BLaER1 treated with 17β-estradiol and CSF1 and Interleukin-3, amounts not matched to agents 10 nM and 100 nM (cell line): ENCODE measurements at regions not wholly inside any gene's neighbourhood (a gene's known extent, or its start where the extent isn't known, plus 50 kb on each side); places are given as distances from the start of the nearest gene placed in this dataset.
A peak's percentile ranks its signal among the peaks of the same experiment; 100 is the strongest.

Experiments
- H3K27ac ChIP-seq, 11 experiments: shearing (Covaris generic); formaldehyde crosslinking; 2 replicates each; pipeline ENCODE4 v1.8.1; 2022
- H3K27me3 ChIP-seq, 11 experiments: shearing (Covaris generic); formaldehyde crosslinking; 2 replicates each; pipeline ENCODE4 v1.8.1; 2022
- H3K36me3 ChIP-seq, 11 experiments: shearing (Covaris generic); formaldehyde crosslinking; 2 replicates each; pipeline ENCODE4 v1.8.1; 2022
- H3K4me1 ChIP-seq, 10 experiments: shearing (Covaris generic); formaldehyde crosslinking; 2 replicates each; pipeline ENCODE4 v1.8.1; 2022
- H3K4me2 ChIP-seq, 11 experiments: shearing (Covaris generic); formaldehyde crosslinking; 2 replicates each; pipeline ENCODE4 v1.8.1; 2022
- H3K4me3 ChIP-seq, 10 experiments: shearing (Covaris generic); formaldehyde crosslinking; 2 replicates each; pipeline ENCODE4 v1.8.1; 2022
- H3K9ac ChIP-seq, 11 experiments: shearing (Covaris generic); formaldehyde crosslinking; 2 replicates each; pipeline ENCODE4 v1.8.1; 2022
- H3K9me3 ChIP-seq, 11 experiments: shearing (Covaris generic); formaldehyde crosslinking; replicated peaks in 1 of 11; 2 replicates each; pipeline ENCODE4 v1.8.1; 2022
- H4K20me1 ChIP-seq, 11 experiments: shearing (Covaris generic); formaldehyde crosslinking; 2 replicates each; pipeline ENCODE4 v1.8.1; 2022
- Cebpa-rat ChIP-seq, 11 experiments: shearing (Covaris generic); IDR thresholded peaks; 2 replicates each; pipeline ENCODE4 v1.8.1; 2022

GRCh38 chr20:16922834-16923233, 174.7 kb downstream of the OTOR start:
- Histone ChIP-seq H3K4me1 (peaks cover 0 to 21% (median 0%) of the 10 kb centered on the region in 10 experiments; a peak in 4 of 20 replicates), H3K27me3 (no peaks in the 10 kb centered on the region), H3K4me2 (peak overlapping the region in 5 of 11 experiments; percentile 7 to 41 (median 21); a peak in 5 of 22 replicates), H3K9me3 (no peaks in the 10 kb centered on the region), H3K27ac (no peak overlapping the region), H3K9ac (no peak overlapping the region), H4K20me1 (no peaks in the 10 kb centered on the region), H3K36me3 (no peaks in the 10 kb centered on the region), H3K4me3 (no peak overlapping the region)
- TF ChIP-seq Cebpa-rat (IDR thresholded peaks at IDR 0.05): 0 out of 22 replicates have a peak, but pooled peaks of 1 of the 11 experiments have one; percentile 30

DNA sequence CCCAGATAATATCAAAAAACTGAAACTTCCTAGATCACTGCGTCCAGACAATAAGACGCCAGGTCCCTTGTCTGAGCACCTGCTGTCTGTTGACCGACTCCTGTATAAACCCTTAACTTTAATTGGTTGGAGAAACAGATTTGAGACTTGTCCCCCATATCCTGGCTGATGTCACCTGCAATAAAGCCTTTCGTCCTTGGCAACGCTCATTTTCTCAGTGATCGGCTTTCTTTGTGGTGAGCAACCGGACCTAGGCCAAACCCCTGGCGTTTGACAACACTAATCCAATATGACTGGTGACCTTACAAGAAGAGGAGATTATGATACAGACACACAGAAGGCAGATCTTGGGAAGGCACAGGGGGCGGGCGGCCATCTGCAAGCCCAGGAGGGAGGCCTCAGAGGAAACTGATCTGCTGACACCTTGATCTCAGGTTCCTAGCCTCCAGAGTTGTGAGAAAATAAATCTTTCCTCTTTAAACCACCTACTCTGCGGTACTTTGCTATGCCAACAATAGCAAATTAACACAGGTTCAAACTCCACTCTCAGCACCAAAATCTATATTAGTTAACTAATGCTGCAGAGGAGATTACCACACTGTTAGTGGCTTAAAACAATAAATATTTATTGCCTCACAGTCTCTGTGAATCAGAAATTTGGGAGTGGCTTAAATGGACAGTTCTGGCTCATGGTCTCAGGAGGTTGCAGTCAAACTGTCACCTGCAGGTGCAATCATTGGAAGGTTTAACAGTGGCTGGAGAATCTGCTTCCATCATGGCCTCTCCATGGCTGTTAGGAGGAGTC, 178.7 kb downstream of the OTOR start:
- Histone ChIP-seq H3K4me1 (peaks cover 0 to 19% (median 0%) of the 10 kb centered on the region in 10 experiments; a peak in 4 of 20 replicates), H3K27me3 (no peaks in the 10 kb centered on the region), H3K4me2 (no peak overlapping the region), H3K4me3 (no peak overlapping the region), H3K9me3 (peaks cover 0 to 4% (median 0%) of the 10 kb centered on the region in 11 experiments; a peak in 1 of 22 replicates), H4K20me1 (no peaks in the 10 kb centered on the region), H3K36me3 (no peaks in the 10 kb centered on the region), H3K27ac (no peak overlapping the region), H3K9ac (no peak overlapping the region)
- no peak for TF ChIP-seq Cebpa-rat (IDR thresholded peaks at IDR 0.05)

- Histone ChIP-seq H3K27ac (no peak overlapping the region), H3K9ac (no peak overlapping the region), H3K9me3 (peaks cover 0 to 4% (median 0%) of the 10 kb centered on the region in 11 experiments; a peak in 1 of 22 replicates), H4K20me1 (no peaks in the 10 kb centered on the region), H3K27me3 (no peaks in the 10 kb centered on the region), H3K36me3 (no peaks in the 10 kb centered on the region), H3K4me2 (no peak overlapping the region), H3K4me3 (no peak overlapping the region), H3K4me1 (no peaks in the 10 kb centered on the region)
- no peak for TF ChIP-seq Cebpa-rat (IDR thresholded peaks at IDR 0.05)
Measured at GRCh38 chr20:16929756-16930155, 181.6 kb downstream of the OTOR start.

DNA sequence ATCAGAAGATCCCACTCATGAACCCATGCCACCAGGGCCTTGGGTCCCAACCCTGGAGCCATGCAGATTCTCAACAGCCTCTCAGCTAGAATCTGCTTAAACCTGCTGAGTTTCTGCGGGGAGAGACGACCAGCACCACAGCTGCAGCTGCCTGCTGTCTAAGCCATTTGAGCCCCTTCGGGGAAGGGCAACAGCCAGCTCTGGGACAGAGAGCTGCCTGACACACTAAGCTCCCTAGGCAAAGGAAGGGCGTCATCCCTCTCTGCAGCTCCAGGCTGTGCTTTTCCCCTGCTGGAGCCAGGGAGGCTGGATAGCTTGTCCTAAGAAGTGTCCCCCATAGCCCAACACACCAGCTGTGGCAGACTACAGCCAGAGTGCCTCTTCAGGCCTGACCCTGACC, 182.5 kb downstream of the OTOR start:
- H3K36me3 ChIP-seq: no peaks in the 10 kb centered on the region
- no peaks in the 10 kb centered on the region for H3K4me1 ChIP-seq
- H3K9me3 ChIP-seq: peaks cover 0 to 4% (median 0%) of the 10 kb centered on the region in 11 experiments; a peak in 1 of 22 replicates
- no peaks in the 10 kb centered on the region for H3K27me3 ChIP-seq
- H3K9ac ChIP-seq: no peak overlapping the region
- no peaks in the 10 kb centered on the region for H4K20me1 ChIP-seq
- H3K4me2 ChIP-seq: no peak overlapping the region
- H3K4me3 ChIP-seq: no peak overlapping the region
- no peak overlapping the region for H3K27ac ChIP-seq
- TF ChIP-seq Cebpa-rat (IDR thresholded peaks at IDR 0.05): no peak

DNA sequence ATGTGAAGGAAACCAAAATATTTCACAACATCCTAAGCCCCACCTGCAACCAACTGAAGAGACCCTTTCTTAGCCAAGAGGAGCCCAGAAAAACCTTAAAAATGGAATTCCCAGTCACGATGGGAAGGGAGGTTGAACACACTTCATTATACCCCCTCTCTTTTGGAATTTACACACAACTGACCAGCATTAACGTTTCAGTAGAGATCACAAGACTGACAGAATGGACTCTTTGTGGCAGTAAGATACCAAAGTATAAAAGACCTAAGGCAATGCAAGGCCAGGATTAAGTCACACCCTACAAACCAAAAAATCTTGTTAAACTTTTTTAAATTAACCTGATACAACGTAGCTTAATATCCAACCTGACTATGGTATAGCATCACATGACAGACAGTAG, 190.9 kb downstream of the OTOR start:
- no peak for TF ChIP-seq Cebpa-rat (IDR thresholded peaks at IDR 0.05)
- H3K9ac ChIP-seq: no peak overlapping the region
- H3K36me3 ChIP-seq: no peaks in the 10 kb centered on the region
- H3K4me2 ChIP-seq: no peak overlapping the region
- no peaks in the 10 kb centered on the region for H4K20me1 ChIP-seq
- H3K9me3 ChIP-seq: no peaks in the 10 kb centered on the region; a peak in 1 of 22 replicates
- no peak overlapping the region for H3K27ac ChIP-seq
- H3K4me3 ChIP-seq: no peak overlapping the region
- no peaks in the 10 kb centered on the region for H3K4me1 ChIP-seq
- H3K27me3 ChIP-seq: no peaks in the 10 kb centered on the region

- no peak for TF ChIP-seq Cebpa-rat (IDR thresholded peaks at IDR 0.05)
- Histone ChIP-seq H3K9ac (no peak overlapping the region), H3K4me3 (no peak overlapping the region), H3K4me1 (no peaks in the 10 kb centered on the region), H3K27me3 (no peaks in the 10 kb centered on the region), H3K9me3 (no peaks in the 10 kb centered on the region; a peak in 1 of 22 replicates), H3K4me2 (no peak overlapping the region), H3K27ac (no peak overlapping the region), H4K20me1 (no peaks in the 10 kb centered on the region), H3K36me3 (no peaks in the 10 kb centered on the region)
Measured at GRCh38 chr20:16940701-16941100, 192.5 kb downstream of the OTOR start.

- Histone ChIP-seq H3K4me3 (no peak overlapping the region), H3K27ac (no peak overlapping the region), H4K20me1 (no peaks in the 10 kb centered on the region), H3K27me3 (no peaks in the 10 kb centered on the region), H3K36me3 (no peaks in the 10 kb centered on the region), H3K9ac (no peak overlapping the region), H3K9me3 (no peaks in the 10 kb centered on the region), H3K4me2 (no peak overlapping the region), H3K4me1 (no peaks in the 10 kb centered on the region)
- no peak for TF ChIP-seq Cebpa-rat (IDR thresholded peaks at IDR 0.05)
Measured at GRCh38 chr20:16942051-16942450, 193.9 kb downstream of the OTOR start.

GRCh38 chr20:16942756-16943155, 194.6 kb downstream of the OTOR start:
- no peak overlapping the region for H3K4me2 ChIP-seq

DNA sequence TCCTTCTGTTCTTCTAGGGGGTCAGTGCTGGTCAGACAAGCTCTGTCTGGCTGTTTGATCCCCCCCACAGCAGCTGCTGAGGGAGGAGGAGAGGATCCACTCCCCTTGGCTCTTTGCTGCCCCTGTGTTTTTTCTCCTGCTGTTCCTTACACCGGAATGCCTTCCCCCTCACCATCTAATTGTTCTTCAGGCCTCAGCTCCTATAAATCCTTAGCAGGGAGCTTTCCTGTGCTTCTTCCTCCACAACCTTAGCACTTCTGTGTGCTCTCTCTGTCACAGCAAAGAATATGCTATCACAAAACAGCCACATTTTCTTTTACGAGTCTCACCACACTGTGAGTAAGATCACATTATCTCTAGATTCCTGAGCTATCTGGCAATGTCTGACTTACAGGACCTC, 196.6 kb downstream of the OTOR start:
- Histone ChIP-seq H3K9me3 (peaks cover 0 to 5% (median under 1%) of the 10 kb centered on the region in 11 experiments; a peak in 5 of 22 replicates), H3K9ac (no peak overlapping the region), H3K4me1 (no peaks in the 10 kb centered on the region), H4K20me1 (no peaks in the 10 kb centered on the region), H3K4me2 (no peak overlapping the region), H3K27ac (no peak overlapping the region), H3K27me3 (no peaks in the 10 kb centered on the region), H3K4me3 (no peak overlapping the region), H3K36me3 (no peaks in the 10 kb centered on the region)
- TF ChIP-seq Cebpa-rat (IDR thresholded peaks at IDR 0.05): no peak

More at GRCh38 chr20:16942756-16943155, 194.6 kb downstream of the OTOR start:
- peak in 5 of 11 experiments; percentile 28 to 60 (median 38); a peak in 5 of 22 replicates for TF ChIP-seq Cebpa-rat (IDR thresholded peaks at IDR 0.05)
- no peaks in the 10 kb centered on the region for H3K9me3 ChIP-seq
- H4K20me1 ChIP-seq: no peaks in the 10 kb centered on the region
- H3K27me3 ChIP-seq: no peaks in the 10 kb centered on the region
- no peaks in the 10 kb centered on the region for H3K36me3 ChIP-seq
- no peak overlapping the region for H3K9ac ChIP-seq
- no peaks in the 10 kb centered on the region for H3K4me1 ChIP-seq
- H3K4me3 ChIP-seq: no peak overlapping the region
- no peak overlapping the region for H3K27ac ChIP-seq

- no peak for TF ChIP-seq Cebpa-rat (IDR thresholded peaks at IDR 0.05)
Measured at GRCh38 chr20:16945619-16946018, 197.5 kb downstream of the OTOR start.

More at GRCh38 chr20:16945619-16946018, 197.5 kb downstream of the OTOR start:
- H3K4me1 ChIP-seq: no peaks in the 10 kb centered on the region
- H3K9me3 ChIP-seq: peaks cover 0 to 14% (median 5%) of the 10 kb centered on the region in 11 experiments; a peak in 5 of 22 replicates
- no peak overlapping the region for H3K27ac ChIP-seq
- no peak overlapping the region for H3K4me3 ChIP-seq
- H3K4me2 ChIP-seq: no peak overlapping the region
- H3K36me3 ChIP-seq: no peaks in the 10 kb centered on the region
- no peaks in the 10 kb centered on the region for H3K27me3 ChIP-seq
- H4K20me1 ChIP-seq: no peaks in the 10 kb centered on the region
- no peak overlapping the region for H3K9ac ChIP-seq
